ENCODE measurements at regions not wholly inside any gene's neighbourhood (a gene's known extent, or its start where the extent isn't known, plus 50 kb on each side); places are given as distances from the start of the nearest gene placed in this dataset.

GRCh38 chr1:116205941-116206679 lies 94.9 kb downstream of the MAB21L3 start:
- 87% methylated on average over 3 of the region's 3 CpGs for WGBS
- intact Hi-C loops (cut with DNase I) = no loop called here
- DNase-seq (ENCODE audit: extremely low spot score) = no peak

GRCh38 chr1:116207126-116207735 lies 96.0 kb downstream of the MAB21L3 start:
- WGBS = 50% methylated on average over 4 of the region's 4 CpGs
- TF ChIP-seq POLR2A (IDR thresholded peaks at IDR 0.05; ENCODE audit: low read depth) = no peak
- TF ChIP-seq EP300 (IDR thresholded peaks at IDR 0.05) = no peak
- TF ChIP-seq POLR2AphosphoS5 (IDR thresholded peaks at IDR 0.05) = no peak
- no peak for TF ChIP-seq CTCF (IDR thresholded peaks at IDR 0.05)
- intact Hi-C loops (cut with DNase I) = no loop called here
- no peaks in the 10 kb centered on the region for H3K27me3 ChIP-seq
- H3K4me3 ChIP-seq = no peak overlapping the region
- H3K9me3 ChIP-seq = no peaks in the 10 kb centered on the region
- H3K36me3 ChIP-seq = no peaks in the 10 kb centered on the region
- DNase-seq (ENCODE audit: extremely low spot score) = no peak
- no peaks in the 10 kb centered on the region for H3K4me1 ChIP-seq
- H3K27ac ChIP-seq (replicated peaks in 1 of 4) = no peak overlapping the region

More at GRCh38 chr1:116205941-116206679, 94.9 kb downstream of the MAB21L3 start:
- TF ChIP-seq POLR2AphosphoS5 (IDR thresholded peaks at IDR 0.05) = no peak
- TF ChIP-seq EP300 (IDR thresholded peaks at IDR 0.05) = no peak
- TF ChIP-seq POLR2A (IDR thresholded peaks at IDR 0.05; ENCODE audit: low read depth) = no peak
- TF ChIP-seq CTCF (IDR thresholded peaks at IDR 0.05) = no peak
- Histone ChIP-seq H3K4me1 (no peaks in the 10 kb centered on the region), H3K27ac (replicated peaks in 1 of 4) (no peak overlapping the region), H3K4me3 (no peak overlapping the region), H3K27me3 (no peaks in the 10 kb centered on the region), H3K9me3 (no peaks in the 10 kb centered on the region), H3K36me3 (no peaks in the 10 kb centered on the region)

- WGBS = 85% methylated on average over 6 of the region's 6 CpGs
- no peaks in the 10 kb centered on the region for H3K27me3 ChIP-seq
- no peaks in the 10 kb centered on the region for H3K36me3 ChIP-seq
- no peak for DNase-seq (ENCODE audit: extremely low spot score)
- intact Hi-C loops (cut with DNase I) = no loop called here
- peaks cover 0 to 7% (median 5%) of the 10 kb centered on the region in 4 donors for H3K9me3 ChIP-seq
- no peaks in the 10 kb centered on the region for H3K4me1 ChIP-seq
- TF ChIP-seq EP300 (IDR thresholded peaks at IDR 0.05) (no peak), POLR2A (IDR thresholded peaks at IDR 0.05; ENCODE audit: low read depth) (no peak), CTCF (IDR thresholded peaks at IDR 0.05) (no peak), POLR2AphosphoS5 (IDR thresholded peaks at IDR 0.05) (no peak)
- no peak overlapping the region for H3K27ac ChIP-seq (replicated peaks in 1 of 4)
- no peak overlapping the region for H3K4me3 ChIP-seq
Measured at GRCh38 chr1:116208136-116208535, 96.9 kb downstream of the MAB21L3 start.

- Histone ChIP-seq H3K27me3 (no peaks in the 10 kb centered on the region), H3K36me3 (no peaks in the 10 kb centered on the region), H3K9me3 (peaks cover 0 to 9% (median 7%) of the 10 kb centered on the region in 4 donors), H3K4me3 (no peak overlapping the region), H3K27ac (replicated peaks in 1 of 4) (no peak overlapping the region), H3K4me1 (no peaks in the 10 kb centered on the region)
- intact Hi-C loops (cut with DNase I) = no loop called here
- no peak for DNase-seq (ENCODE audit: extremely low spot score)
- TF ChIP-seq POLR2AphosphoS5 (IDR thresholded peaks at IDR 0.05) = no peak
- TF ChIP-seq CTCF (IDR thresholded peaks at IDR 0.05) = no peak
- no peak for TF ChIP-seq EP300 (IDR thresholded peaks at IDR 0.05)
- no peak for TF ChIP-seq POLR2A (IDR thresholded peaks at IDR 0.05; ENCODE audit: low read depth)
- WGBS = 81% methylated on average over 5 of the region's 5 CpGs
Measured at GRCh38 chr1:116211294-116211693, 100.1 kb downstream of the MAB21L3 start.
